ENCODE measurements at regions not wholly inside any gene's neighbourhood (a gene's known extent, or its start where the extent isn't known, plus 50 kb on each side); places are given as distances from the start of the nearest gene placed in this dataset.

DNA sequence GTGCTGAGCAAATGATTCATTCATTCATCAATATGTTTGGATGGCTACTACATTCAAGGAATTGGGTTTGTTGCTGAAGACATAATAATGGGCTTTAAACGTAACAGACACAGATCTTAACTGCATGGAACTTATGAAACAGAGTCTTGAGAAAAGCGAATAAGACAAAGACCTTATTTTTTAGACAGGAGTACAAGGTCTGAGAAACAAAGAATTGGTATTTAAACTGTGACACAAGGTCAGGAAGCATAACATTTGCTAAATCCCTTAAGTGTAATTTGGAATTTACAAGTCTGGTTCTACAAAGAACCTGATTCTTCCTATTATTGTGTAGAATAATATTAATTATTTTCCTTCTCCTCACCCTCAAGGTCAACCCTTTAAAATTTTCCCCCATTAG lies 565.4 kb upstream of the RGS18 start:
- no peaks in the 10 kb centered on the region for H3K36me3 ChIP-seq (ENCODE audit: control insufficient read depth in 2 of 3, insufficient read depth in 3 of 3, low read length in 3 of 3)
- intact Hi-C loops (cut with DNase I) = no loop called here
- FAIRE-seq (no peak), DNase-seq (no peak)
- no peak overlapping the region for H3K4me3 ChIP-seq (ENCODE audit: low read length in 3 of 3)
- no peaks in the 10 kb centered on the region for H3K27me3 ChIP-seq (ENCODE audit: control insufficient read depth, insufficient read depth, low read length)
- TF ChIP-seq, protein P1, sequence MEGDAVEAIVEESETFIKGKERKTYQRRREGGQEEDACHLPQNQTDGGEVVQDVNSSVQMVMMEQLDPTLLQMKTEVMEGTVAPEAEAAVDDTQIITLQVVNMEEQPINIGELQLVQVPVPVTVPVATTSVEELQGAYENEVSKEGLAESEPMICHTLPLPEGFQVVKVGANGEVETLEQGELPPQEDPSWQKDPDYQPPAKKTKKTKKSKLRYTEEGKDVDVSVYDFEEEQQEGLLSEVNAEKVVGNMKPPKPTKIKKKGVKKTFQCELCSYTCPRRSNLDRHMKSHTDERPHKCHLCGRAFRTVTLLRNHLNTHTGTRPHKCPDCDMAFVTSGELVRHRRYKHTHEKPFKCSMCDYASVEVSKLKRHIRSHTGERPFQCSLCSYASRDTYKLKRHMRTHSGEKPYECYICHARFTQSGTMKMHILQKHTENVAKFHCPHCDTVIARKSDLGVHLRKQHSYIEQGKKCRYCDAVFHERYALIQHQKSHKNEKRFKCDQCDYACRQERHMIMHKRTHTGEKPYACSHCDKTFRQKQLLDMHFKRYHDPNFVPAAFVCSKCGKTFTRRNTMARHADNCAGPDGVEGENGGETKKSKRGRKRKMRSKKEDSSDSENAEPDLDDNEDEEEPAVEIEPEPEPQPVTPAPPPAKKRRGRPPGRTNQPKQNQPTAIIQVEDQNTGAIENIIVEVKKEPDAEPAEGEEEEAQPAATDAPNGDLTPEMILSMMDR (IDR thresholded peaks at IDR 0.05; ENCODE audit: borderline replicate concordance, extremely low read depth, insufficient read depth) = no peak
- no peaks in the 10 kb centered on the region for H3K9me3 ChIP-seq (ENCODE audit: control insufficient read depth in 2 of 3, insufficient read depth in 1 of 3, low read length in 3 of 3)
- no peak overlapping the region for H3K27ac ChIP-seq (ENCODE audit: low read depth in 2 of 2, low read length in 2 of 2)
- no peaks in the 10 kb centered on the region for H3K4me1 ChIP-seq (ENCODE audit: control insufficient read depth in 2 of 3, insufficient read depth in 2 of 3, low read depth in 1 of 3, low read length in 3 of 3)
- H3K9ac ChIP-seq (ENCODE audit: low read length in 3 of 3) = no peak overlapping the region

DNA sequence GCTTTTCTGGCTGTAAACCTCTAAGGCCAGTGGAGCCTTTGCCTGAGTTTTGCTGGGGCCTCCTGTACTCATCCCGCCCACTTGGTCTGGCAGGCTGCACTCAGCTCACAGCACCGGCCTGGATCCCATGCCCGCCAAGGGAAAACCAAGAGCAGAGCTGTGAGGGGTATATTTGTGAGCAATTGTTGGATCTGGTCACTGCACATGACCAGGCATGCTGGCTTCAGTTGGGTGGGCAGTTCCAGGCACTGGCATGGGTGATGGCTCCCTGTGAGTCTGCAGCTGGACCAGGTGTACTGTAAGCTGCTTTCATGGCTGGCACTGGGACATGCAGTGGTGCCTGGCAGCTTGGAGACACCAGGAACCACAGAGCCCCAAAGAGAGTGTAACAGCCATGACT lies 563.1 kb upstream of the RGS18 start:
- Histone ChIP-seq H3K9me3 (ENCODE audit: control insufficient read depth in 2 of 3, insufficient read depth in 1 of 3, low read length in 3 of 3) (no peaks in the 10 kb centered on the region), H3K9ac (ENCODE audit: low read length in 3 of 3) (no peak overlapping the region), H3K27me3 (ENCODE audit: control insufficient read depth, insufficient read depth, low read length) (no peaks in the 10 kb centered on the region), H3K27ac (ENCODE audit: low read depth in 2 of 2, low read length in 2 of 2) (no peak overlapping the region), H3K4me1 (ENCODE audit: control insufficient read depth in 2 of 3, insufficient read depth in 2 of 3, low read depth in 1 of 3, low read length in 3 of 3) (no peaks in the 10 kb centered on the region), H3K36me3 (ENCODE audit: control insufficient read depth in 2 of 3, insufficient read depth in 3 of 3, low read length in 3 of 3) (no peaks in the 10 kb centered on the region), H3K4me3 (ENCODE audit: low read length in 3 of 3) (no peak overlapping the region)
- intact Hi-C loops (cut with DNase I) = no loop called here
- TF ChIP-seq, protein P1 (IDR thresholded peaks at IDR 0.05; ENCODE audit: borderline replicate concordance, extremely low read depth, insufficient read depth) = no peak
- no peak for FAIRE-seq
- DNase-seq = no peak

DNA sequence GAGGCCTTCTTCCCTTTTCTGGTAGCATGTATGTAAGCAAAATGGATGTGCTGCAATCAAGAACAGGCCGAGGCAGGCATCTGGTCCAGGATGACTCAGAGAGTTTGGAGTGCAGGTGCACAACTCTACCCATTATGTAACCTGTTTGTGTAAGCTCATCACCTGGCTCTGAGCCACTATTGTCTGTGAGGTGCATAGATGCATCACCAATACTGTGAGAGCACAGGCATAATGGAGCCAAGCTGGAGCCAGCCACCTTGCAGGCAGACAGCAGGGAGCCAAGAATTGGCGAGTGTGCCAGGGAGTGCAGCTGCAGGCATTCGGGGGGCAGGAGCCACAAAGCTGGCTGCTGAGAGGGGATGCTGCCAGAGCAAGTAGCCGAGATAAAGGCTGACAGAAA lies 549.9 kb upstream of the RGS18 start:
- Histone ChIP-seq H3K27me3 (ENCODE audit: control insufficient read depth, insufficient read depth, low read length) (no peaks in the 10 kb centered on the region), H3K4me3 (ENCODE audit: low read length in 3 of 3) (no peak overlapping the region), H3K27ac (ENCODE audit: low read depth in 2 of 2, low read length in 2 of 2) (no peak overlapping the region), H3K9me3 (ENCODE audit: control insufficient read depth in 2 of 3, insufficient read depth in 1 of 3, low read length in 3 of 3) (no peaks in the 10 kb centered on the region), H3K4me1 (ENCODE audit: control insufficient read depth in 2 of 3, insufficient read depth in 2 of 3, low read depth in 1 of 3, low read length in 3 of 3) (no peaks in the 10 kb centered on the region), H3K36me3 (ENCODE audit: control insufficient read depth in 2 of 3, insufficient read depth in 3 of 3, low read length in 3 of 3) (no peaks in the 10 kb centered on the region), H3K9ac (ENCODE audit: low read length in 3 of 3) (no peak overlapping the region)
- DNase-seq (no peak), FAIRE-seq (no peak)
- TF ChIP-seq, protein P1 (IDR thresholded peaks at IDR 0.05; ENCODE audit: borderline replicate concordance, extremely low read depth, insufficient read depth) = no peak
- intact Hi-C loops (cut with DNase I) = no loop called here

DNA sequence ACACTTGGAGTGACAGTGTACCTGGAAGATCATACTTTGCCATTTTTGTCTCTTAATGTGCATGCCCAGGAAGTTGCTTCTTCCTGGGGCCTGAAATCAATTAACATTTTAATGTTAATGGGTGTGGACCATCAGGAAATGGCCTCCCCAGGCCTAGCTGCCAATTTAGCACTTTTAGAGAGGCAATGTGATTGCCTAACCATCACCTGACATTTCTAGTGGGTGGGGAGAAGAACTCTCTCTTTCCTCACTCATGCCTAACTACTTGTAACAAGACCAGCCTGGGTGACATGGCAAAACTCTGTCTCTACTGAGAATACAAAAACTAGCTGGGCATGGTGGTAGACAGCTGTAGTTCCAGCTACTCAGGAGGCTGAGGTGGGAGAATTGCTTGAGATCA lies 549.0 kb upstream of the RGS18 start:
- H3K27me3 ChIP-seq (ENCODE audit: control insufficient read depth, insufficient read depth, low read length) = no peaks in the 10 kb centered on the region
- FAIRE-seq (no peak), DNase-seq (no peak)
- H3K36me3 ChIP-seq (ENCODE audit: control insufficient read depth in 2 of 3, insufficient read depth in 3 of 3, low read length in 3 of 3) = no peaks in the 10 kb centered on the region
- TF ChIP-seq, protein P1 (IDR thresholded peaks at IDR 0.05; ENCODE audit: borderline replicate concordance, extremely low read depth, insufficient read depth) = no peak
- no peak overlapping the region for H3K27ac ChIP-seq (ENCODE audit: low read depth in 2 of 2, low read length in 2 of 2)
- intact Hi-C loops (cut with DNase I) = no loop called here
- no peak overlapping the region for H3K4me3 ChIP-seq (ENCODE audit: low read length in 3 of 3)
- no peaks in the 10 kb centered on the region for H3K9me3 ChIP-seq (ENCODE audit: control insufficient read depth in 2 of 3, insufficient read depth in 1 of 3, low read length in 3 of 3)
- H3K4me1 ChIP-seq (ENCODE audit: control insufficient read depth in 2 of 3, insufficient read depth in 2 of 3, low read depth in 1 of 3, low read length in 3 of 3) = no peaks in the 10 kb centered on the region
- no peak overlapping the region for H3K9ac ChIP-seq (ENCODE audit: low read length in 3 of 3)

Data from kidney (tissue), 13 donors.